ENCODE measurements at regions not wholly inside any gene's neighbourhood (a gene's known extent, or its start where the extent isn't known, plus 50 kb on each side); places are given as distances from the start of the nearest gene placed in this dataset.

- H3K27ac Mint-ChIP-seq = no peak overlapping the region
- H3K4me3 ChIP-seq = no peak overlapping the region
- DNase-seq (ENCODE audit: low spot score) = no peak
Measured at GRCh38 chr2:864501-865106, 86.0 kb upstream of the SNTG2 start.

GRCh38 chr2:863732-864450, 86.8 kb upstream of the SNTG2 start:
- Histone ChIP-seq H3K9me2 (ENCODE audit: insufficient read depth) (no peaks in the 10 kb centered on the region), H3K27me3 (ENCODE audit: insufficient read depth) (peaks cover 2% of the 10 kb centered on the region; the same call in 1 of the 2 replicates), H2AFZ (no peak overlapping the region), H3K4me2 (no peak overlapping the region), H3K27ac (ENCODE audit: low read depth) (no peak overlapping the region), H3K4me3 (no peak overlapping the region), H3K4me1 (ENCODE audit: insufficient read depth) (peaks cover 19% of the 10 kb centered on the region), H3F3A (replicated peaks; ENCODE audit: low read depth) (0 out of 2 replicates have a peak, but pooled peaks cover 3% of the 10 kb centered on the region), H4K20me1 (replicated peaks; ENCODE audit: insufficient read depth) (no peaks in the 10 kb centered on the region), H3K36me3 (ENCODE audit: insufficient read depth) (no peaks in the 10 kb centered on the region), H3K79me2 (replicated peaks; ENCODE audit: insufficient read depth) (no peaks in the 10 kb centered on the region)
- Mint-ChIP-seq H3K4me1 (peaks cover 44% of the 10 kb centered on the region), H3K4me3 (no peak overlapping the region), H3K9me3 (no peaks in the 10 kb centered on the region), H3K27me3 (ENCODE audit: insufficient read depth, low read depth, poor library complexity) (peaks cover 13% of the 10 kb centered on the region), H3K36me3 (ENCODE audit: low read depth) (no peaks in the 10 kb centered on the region), H3K27ac (no peak overlapping the region)
- no peak for DNase-seq (ENCODE audit: low spot score)
- ATAC-seq = no peak
- TF ChIP-seq ZNF331 (CRISPR knock-in tag; IDR thresholded peaks at IDR 0.05; ENCODE audit: low read depth) (no peak), REST (IDR thresholded peaks at IDR 0.05; ENCODE audit: unreplicated experiment) (no peak), ZNF114 (CRISPR knock-in tag; IDR thresholded peaks at IDR 0.05) (no peak), STAT1 (IDR thresholded peaks at IDR 0.05; ENCODE audit: unreplicated experiment) (no peak), ETS1 (IDR thresholded peaks at IDR 0.05) (no peak), POLR2AphosphoS5 (IDR thresholded peaks at IDR 0.05; ENCODE audit: low read depth) (no peak), CREB1 (CRISPR knock-in tag; IDR thresholded peaks at IDR 0.05; ENCODE audit: low read depth) (no peak)

More at GRCh38 chr2:864501-865106, 86.0 kb upstream of the SNTG2 start:
- H3K27me3 ChIP-seq (ENCODE audit: insufficient read depth) = peaks cover 2% of the 10 kb centered on the region; the same call in 1 of the 2 replicates
- H3F3A ChIP-seq (replicated peaks; ENCODE audit: low read depth) = 0 out of 2 replicates have a peak, but pooled peaks cover 3% of the 10 kb centered on the region
- no peaks in the 10 kb centered on the region for H4K20me1 ChIP-seq (replicated peaks; ENCODE audit: insufficient read depth)
- H3K4me2 ChIP-seq = no peak overlapping the region
- H3K36me3 Mint-ChIP-seq (ENCODE audit: low read depth) = no peaks in the 10 kb centered on the region
- H3K4me1 Mint-ChIP-seq = peaks cover 44% of the 10 kb centered on the region
- H3K4me3 Mint-ChIP-seq = no peak overlapping the region
- H2AFZ ChIP-seq = no peak overlapping the region
- H3K9me3 Mint-ChIP-seq = no peaks in the 10 kb centered on the region
- ATAC-seq = no peak
- H3K79me2 ChIP-seq (replicated peaks; ENCODE audit: insufficient read depth) = no peaks in the 10 kb centered on the region
- no peaks in the 10 kb centered on the region for H3K9me2 ChIP-seq (ENCODE audit: insufficient read depth)
- peaks cover 19% of the 10 kb centered on the region for H3K4me1 ChIP-seq (ENCODE audit: insufficient read depth)
- H3K27ac ChIP-seq (ENCODE audit: low read depth) = no peak overlapping the region
- H3K36me3 ChIP-seq (ENCODE audit: insufficient read depth) = no peaks in the 10 kb centered on the region
- H3K27me3 Mint-ChIP-seq (ENCODE audit: insufficient read depth, low read depth, poor library complexity) = peaks cover 13% of the 10 kb centered on the region
- no peak for TF ChIP-seq ZNF331 (CRISPR knock-in tag; IDR thresholded peaks at IDR 0.05; ENCODE audit: low read depth)
- 0 out of 4 replicates have a peak, but pooled peaks of 1 of the 2 experiments have one; percentile 1 for TF ChIP-seq CTCF (conservative IDR thresholded peaks at IDR 0.05; ENCODE audit: low read depth in 2 of 2)

All from GM23338 (cell line).